ENCODE measurements at regions not wholly inside any gene's neighbourhood (a gene's known extent, or its start where the extent isn't known, plus 50 kb on each side); places are given as distances from the start of the nearest gene placed in this dataset.
"Not testable (repeated sequence)": the region's sequence is repeated elsewhere in the genome, so short reads cannot be mapped to it uniquely, and the experiment has no call there.

GRCh38 chr21:8229366-8230150 is 2291.8 kb upstream of the TPTE start:
- not testable (repeated sequence) for DNase-seq (ENCODE audit: low spot score); H3K27me3 ChIP-seq (ENCODE audit: insufficient read depth); H3K36me3 ChIP-seq (ENCODE audit: insufficient read depth); H3K4me2 ChIP-seq; H3K4me3 ChIP-seq; H3K4me1 Mint-ChIP-seq; H3K79me2 ChIP-seq (replicated peaks; ENCODE audit: insufficient read depth); H3K36me3 Mint-ChIP-seq (ENCODE audit: low read depth); H3K4me3 Mint-ChIP-seq; H3F3A ChIP-seq (replicated peaks; ENCODE audit: low read depth); H3K9me2 ChIP-seq (ENCODE audit: insufficient read depth); H4K20me1 ChIP-seq (replicated peaks; ENCODE audit: insufficient read depth); H3K4me1 ChIP-seq (ENCODE audit: insufficient read depth); H3K27ac Mint-ChIP-seq
- peak overlapping the region; percentile 90; the same call in 1 of the 2 replicates for H3K27ac ChIP-seq (ENCODE audit: low read depth)
- peaks cover 11% of the 10 kb centered on the region for H3K27me3 Mint-ChIP-seq (ENCODE audit: insufficient read depth, low read depth, poor library complexity)
- peak overlapping the region; percentile 99 for H2AFZ ChIP-seq
- TF ChIP-seq, protein P1, sequence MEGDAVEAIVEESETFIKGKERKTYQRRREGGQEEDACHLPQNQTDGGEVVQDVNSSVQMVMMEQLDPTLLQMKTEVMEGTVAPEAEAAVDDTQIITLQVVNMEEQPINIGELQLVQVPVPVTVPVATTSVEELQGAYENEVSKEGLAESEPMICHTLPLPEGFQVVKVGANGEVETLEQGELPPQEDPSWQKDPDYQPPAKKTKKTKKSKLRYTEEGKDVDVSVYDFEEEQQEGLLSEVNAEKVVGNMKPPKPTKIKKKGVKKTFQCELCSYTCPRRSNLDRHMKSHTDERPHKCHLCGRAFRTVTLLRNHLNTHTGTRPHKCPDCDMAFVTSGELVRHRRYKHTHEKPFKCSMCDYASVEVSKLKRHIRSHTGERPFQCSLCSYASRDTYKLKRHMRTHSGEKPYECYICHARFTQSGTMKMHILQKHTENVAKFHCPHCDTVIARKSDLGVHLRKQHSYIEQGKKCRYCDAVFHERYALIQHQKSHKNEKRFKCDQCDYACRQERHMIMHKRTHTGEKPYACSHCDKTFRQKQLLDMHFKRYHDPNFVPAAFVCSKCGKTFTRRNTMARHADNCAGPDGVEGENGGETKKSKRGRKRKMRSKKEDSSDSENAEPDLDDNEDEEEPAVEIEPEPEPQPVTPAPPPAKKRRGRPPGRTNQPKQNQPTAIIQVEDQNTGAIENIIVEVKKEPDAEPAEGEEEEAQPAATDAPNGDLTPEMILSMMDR (conservative IDR thresholded peaks at IDR 0.05; ENCODE audit: low read depth in 2 of 2): peak in 1 of 2 experiments; percentile 21; a peak in 1 of 4 replicates
- H3K9me3 Mint-ChIP-seq: peaks cover 14% of the 10 kb centered on the region
- peak; percentile 5; the same call in 2 of the 3 replicates for ATAC-seq

- H3K27ac ChIP-seq (ENCODE audit: low read depth); H3K4me1 Mint-ChIP-seq; H3K4me1 ChIP-seq (ENCODE audit: insufficient read depth); H3K36me3 Mint-ChIP-seq (ENCODE audit: low read depth); H3K79me2 ChIP-seq (replicated peaks; ENCODE audit: insufficient read depth); H3K4me3 ChIP-seq; H4K20me1 ChIP-seq (replicated peaks; ENCODE audit: insufficient read depth); H3F3A ChIP-seq (replicated peaks; ENCODE audit: low read depth); ATAC-seq; H3K4me3 Mint-ChIP-seq; H3K4me2 ChIP-seq; H3K27me3 ChIP-seq (ENCODE audit: insufficient read depth); H3K36me3 ChIP-seq (ENCODE audit: insufficient read depth); DNase-seq (ENCODE audit: low spot score); H3K27ac Mint-ChIP-seq; H2AFZ ChIP-seq; H3K9me2 ChIP-seq (ENCODE audit: insufficient read depth): not testable (repeated sequence)
- peaks cover 11% of the 10 kb centered on the region for H3K27me3 Mint-ChIP-seq (ENCODE audit: insufficient read depth, low read depth, poor library complexity)
- peaks cover 14% of the 10 kb centered on the region for H3K9me3 Mint-ChIP-seq
Observed at GRCh38 chr21:8231252-8231651, 2290.1 kb upstream of the TPTE start.

- H3K27ac Mint-ChIP-seq; H3K4me1 ChIP-seq (ENCODE audit: insufficient read depth); H3F3A ChIP-seq (replicated peaks; ENCODE audit: low read depth); H3K36me3 ChIP-seq (ENCODE audit: insufficient read depth); H3K27me3 ChIP-seq (ENCODE audit: insufficient read depth); H3K36me3 Mint-ChIP-seq (ENCODE audit: low read depth); H3K27ac ChIP-seq (ENCODE audit: low read depth); H3K4me1 Mint-ChIP-seq; H4K20me1 ChIP-seq (replicated peaks; ENCODE audit: insufficient read depth); H3K79me2 ChIP-seq (replicated peaks; ENCODE audit: insufficient read depth); ATAC-seq; H3K9me2 ChIP-seq (ENCODE audit: insufficient read depth); H3K4me2 ChIP-seq; DNase-seq (ENCODE audit: low spot score); H2AFZ ChIP-seq; H3K4me3 ChIP-seq; H3K4me3 Mint-ChIP-seq: not testable (repeated sequence)
- Mint-ChIP-seq H3K27me3 (ENCODE audit: insufficient read depth, low read depth, poor library complexity) (peaks cover 11% of the 10 kb centered on the region), H3K9me3 (peaks cover 17% of the 10 kb centered on the region)
Observed at GRCh38 chr21:8233000-8233399, 2288.4 kb upstream of the TPTE start.

GRCh38 chr21:8234059-8234458 is 2287.3 kb upstream of the TPTE start:
- not testable (repeated sequence) for H3K36me3 Mint-ChIP-seq (ENCODE audit: low read depth); H3K4me3 Mint-ChIP-seq; H3K79me2 ChIP-seq (replicated peaks; ENCODE audit: insufficient read depth); H3K27ac ChIP-seq (ENCODE audit: low read depth); H3K4me1 ChIP-seq (ENCODE audit: insufficient read depth); H3K4me2 ChIP-seq; H3K4me1 Mint-ChIP-seq; H3K27ac Mint-ChIP-seq; H3K27me3 Mint-ChIP-seq (ENCODE audit: insufficient read depth, low read depth, poor library complexity); DNase-seq (ENCODE audit: low spot score); H3K36me3 ChIP-seq (ENCODE audit: insufficient read depth); H3F3A ChIP-seq (replicated peaks; ENCODE audit: low read depth); H3K27me3 ChIP-seq (ENCODE audit: insufficient read depth); H3K9me2 ChIP-seq (ENCODE audit: insufficient read depth); H3K4me3 ChIP-seq; H4K20me1 ChIP-seq (replicated peaks; ENCODE audit: insufficient read depth); ATAC-seq; H2AFZ ChIP-seq
- H3K9me3 Mint-ChIP-seq: peaks cover 13% of the 10 kb centered on the region
- TF ChIP-seq CREB1 (CRISPR knock-in tag; IDR thresholded peaks at IDR 0.05; ENCODE audit: low read depth): peak; percentile 13
- TF ChIP-seq ZNF331 (CRISPR knock-in tag; IDR thresholded peaks at IDR 0.05; ENCODE audit: low read depth): peak; percentile 49; the same call in 1 of the 2 replicates

Measured in GM23338 (cell line).